ENCODE measurements at regions not wholly inside any gene's neighbourhood (a gene's known extent, or its start where the extent isn't known, plus 50 kb on each side); places are given as distances from the start of the nearest gene placed in this dataset.

DNA sequence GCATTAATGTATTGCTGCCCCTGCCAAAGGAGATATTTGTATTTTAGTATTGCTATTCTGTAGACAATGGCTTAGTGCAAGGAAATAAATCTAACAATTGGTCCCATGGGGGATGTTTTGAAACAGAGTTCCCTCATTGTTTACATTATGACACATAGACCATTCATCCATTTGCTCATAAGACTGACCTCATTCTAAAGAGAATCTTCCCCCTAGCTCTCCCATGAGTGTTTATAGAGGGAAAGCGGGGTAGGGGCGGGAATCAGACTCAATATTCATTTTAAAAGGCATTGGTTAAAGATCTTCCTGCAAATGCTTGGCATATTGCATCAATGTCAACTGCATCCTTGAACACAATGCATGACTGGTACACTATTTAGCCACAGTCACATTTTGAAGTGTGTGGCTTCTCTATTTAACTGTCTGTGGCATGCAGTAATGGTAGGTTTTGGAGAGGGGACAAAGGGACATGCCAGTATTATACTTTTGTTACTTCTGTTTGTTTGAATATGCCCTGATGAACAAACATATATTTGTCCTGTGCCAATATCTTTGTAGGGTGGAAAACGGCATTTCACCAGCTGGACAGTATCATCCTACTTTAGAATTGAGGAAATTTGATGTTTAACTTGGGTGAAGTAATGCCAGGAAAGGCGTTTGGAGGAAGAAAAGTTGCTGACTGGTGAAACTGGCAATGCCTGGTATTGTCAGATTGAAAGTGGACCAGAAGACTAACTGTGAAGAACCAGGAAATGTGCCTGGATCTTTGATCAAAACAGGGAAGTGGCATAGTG lies 84.1 kb upstream of the MEGF10 start:
- no peak overlapping the region for H3K27ac ChIP-seq
- ATAC-seq (ENCODE audit: low FRiP score in 2 of 2) (no peak), DNase-seq (no peak)
- no peaks in the 10 kb centered on the region for H3K9me3 ChIP-seq
- H3K27me3 ChIP-seq, result no peaks in the 10 kb centered on the region
- no peak overlapping the region for H3K4me3 ChIP-seq
- H3K36me3 ChIP-seq, result no peaks in the 10 kb centered on the region
- TF ChIP-seq POLR2A (IDR thresholded peaks at IDR 0.05) (no peak), EP300 (IDR thresholded peaks at IDR 0.05) (no peak), POLR2AphosphoS5 (IDR thresholded peaks at IDR 0.05) (no peak)
- TF ChIP-seq, protein P1, sequence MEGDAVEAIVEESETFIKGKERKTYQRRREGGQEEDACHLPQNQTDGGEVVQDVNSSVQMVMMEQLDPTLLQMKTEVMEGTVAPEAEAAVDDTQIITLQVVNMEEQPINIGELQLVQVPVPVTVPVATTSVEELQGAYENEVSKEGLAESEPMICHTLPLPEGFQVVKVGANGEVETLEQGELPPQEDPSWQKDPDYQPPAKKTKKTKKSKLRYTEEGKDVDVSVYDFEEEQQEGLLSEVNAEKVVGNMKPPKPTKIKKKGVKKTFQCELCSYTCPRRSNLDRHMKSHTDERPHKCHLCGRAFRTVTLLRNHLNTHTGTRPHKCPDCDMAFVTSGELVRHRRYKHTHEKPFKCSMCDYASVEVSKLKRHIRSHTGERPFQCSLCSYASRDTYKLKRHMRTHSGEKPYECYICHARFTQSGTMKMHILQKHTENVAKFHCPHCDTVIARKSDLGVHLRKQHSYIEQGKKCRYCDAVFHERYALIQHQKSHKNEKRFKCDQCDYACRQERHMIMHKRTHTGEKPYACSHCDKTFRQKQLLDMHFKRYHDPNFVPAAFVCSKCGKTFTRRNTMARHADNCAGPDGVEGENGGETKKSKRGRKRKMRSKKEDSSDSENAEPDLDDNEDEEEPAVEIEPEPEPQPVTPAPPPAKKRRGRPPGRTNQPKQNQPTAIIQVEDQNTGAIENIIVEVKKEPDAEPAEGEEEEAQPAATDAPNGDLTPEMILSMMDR (IDR thresholded peaks at IDR 0.05), result no peak
- no peaks in the 10 kb centered on the region for H3K4me1 ChIP-seq
- 55 to 76% methylated on average over 4 of the region's 4 CpGs for WGBS, 2 donors

DNA sequence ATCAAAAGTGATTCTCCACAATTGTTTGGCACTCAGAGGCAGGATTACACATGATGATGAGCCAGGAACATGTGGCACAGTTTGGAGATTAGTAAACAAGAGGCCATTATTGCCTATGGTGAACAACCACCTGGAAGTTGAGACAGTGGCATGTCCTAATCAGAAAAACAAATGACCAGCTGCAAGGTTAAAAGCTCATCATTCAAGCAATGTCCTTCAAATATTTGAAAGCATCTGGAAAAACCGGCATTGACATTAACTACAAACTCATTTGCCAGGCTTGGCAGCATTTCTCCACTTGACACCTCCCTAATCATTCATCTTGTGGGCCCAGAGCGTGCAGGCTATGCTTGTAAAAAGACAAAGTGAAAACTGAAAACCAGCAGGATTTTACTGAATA lies 80.6 kb upstream of the MEGF10 start:
- no peak overlapping the region for H3K4me3 ChIP-seq
- ATAC-seq (ENCODE audit: low FRiP score in 2 of 2), result no peak
- WGBS, 2 donors, result 36 to 46% methylated on average over 2 of the region's 2 CpGs
- TF ChIP-seq POLR2AphosphoS5 (IDR thresholded peaks at IDR 0.05), result no peak
- TF ChIP-seq EP300 (IDR thresholded peaks at IDR 0.05), result no peak
- TF ChIP-seq POLR2A (IDR thresholded peaks at IDR 0.05), result no peak
- TF ChIP-seq, protein P1 (IDR thresholded peaks at IDR 0.05), result no peak
- H3K4me1 ChIP-seq, result no peaks in the 10 kb centered on the region
- DNase-seq, result no peak
- H3K27me3 ChIP-seq, result no peaks in the 10 kb centered on the region
- no peaks in the 10 kb centered on the region for H3K36me3 ChIP-seq
- H3K9me3 ChIP-seq, result no peaks in the 10 kb centered on the region
- no peak overlapping the region for H3K27ac ChIP-seq

DNA sequence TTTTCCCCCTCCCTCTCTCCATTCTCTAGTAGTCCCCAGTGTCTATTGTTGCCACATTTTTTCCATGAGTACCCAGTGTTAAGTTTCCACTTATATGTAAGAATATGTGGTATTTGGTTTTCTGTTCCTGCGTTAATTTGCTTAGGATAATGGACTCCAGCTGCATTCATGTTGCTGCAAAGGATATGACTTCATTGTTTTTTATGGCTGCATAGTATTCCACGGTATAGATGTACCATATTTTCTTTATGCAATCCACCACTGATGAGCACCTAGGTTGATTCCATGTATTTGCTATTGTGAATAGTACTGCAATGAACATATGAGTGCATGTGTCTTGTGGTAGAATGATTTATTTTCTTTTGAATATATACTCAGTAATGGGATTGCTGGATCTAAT lies 77.4 kb upstream of the MEGF10 start:
- H3K9me3 ChIP-seq, result no peaks in the 10 kb centered on the region
- DNase-seq (no peak), ATAC-seq (ENCODE audit: low FRiP score in 2 of 2) (no peak)
- no peaks in the 10 kb centered on the region for H3K27me3 ChIP-seq
- no peak overlapping the region for H3K4me3 ChIP-seq
- no peak overlapping the region for H3K27ac ChIP-seq
- H3K4me1 ChIP-seq, result no peaks in the 10 kb centered on the region
- WGBS, 2 donors, result 82 to 88% methylated on average over 2 of the region's 2 CpGs
- no peaks in the 10 kb centered on the region for H3K36me3 ChIP-seq
- no peak for TF ChIP-seq POLR2A (IDR thresholded peaks at IDR 0.05)
- TF ChIP-seq, protein P1 (IDR thresholded peaks at IDR 0.05), result no peak
- TF ChIP-seq POLR2AphosphoS5 (IDR thresholded peaks at IDR 0.05), result no peak
- no peak for TF ChIP-seq EP300 (IDR thresholded peaks at IDR 0.05)

DNA sequence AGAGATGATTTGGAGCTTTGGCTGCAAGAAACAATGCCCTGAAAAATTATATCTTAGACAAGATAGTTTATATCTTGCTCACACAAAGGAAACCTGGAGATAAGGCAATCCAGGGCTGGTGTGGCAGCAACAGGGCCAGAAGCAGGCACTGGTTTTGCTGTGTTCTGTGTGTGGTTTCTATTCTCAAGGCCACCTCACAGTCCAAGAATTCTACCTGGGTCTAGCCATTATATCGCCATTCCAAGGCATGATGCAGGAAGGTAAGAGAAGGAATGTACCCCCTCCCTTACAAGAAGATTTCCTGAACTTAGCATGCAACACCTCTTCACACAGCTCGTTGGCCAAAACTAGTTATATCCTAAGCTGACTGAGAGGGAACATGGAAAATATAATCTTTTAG lies 74.5 kb upstream of the MEGF10 start:
- TF ChIP-seq POLR2AphosphoS5 (IDR thresholded peaks at IDR 0.05) (no peak), EP300 (IDR thresholded peaks at IDR 0.05) (no peak), POLR2A (IDR thresholded peaks at IDR 0.05) (no peak)
- TF ChIP-seq, protein P1 (IDR thresholded peaks at IDR 0.05), result no peak
- Histone ChIP-seq H3K36me3 (no peaks in the 10 kb centered on the region), H3K4me3 (no peak overlapping the region), H3K27me3 (no peaks in the 10 kb centered on the region), H3K27ac (no peak overlapping the region), H3K9me3 (no peaks in the 10 kb centered on the region), H3K4me1 (no peaks in the 10 kb centered on the region)
- no peak for ATAC-seq (ENCODE audit: low FRiP score in 2 of 2)
- no peak for DNase-seq
- 69 to 82% methylated on average over 2 of the region's 2 CpGs for WGBS, 2 donors

Data from upper lobe of left lung (tissue), 6 donors.